ENCODE measurements at regions not wholly inside any gene's neighbourhood (a gene's known extent, or its start where the extent isn't known, plus 50 kb on each side); places are given as distances from the start of the nearest gene placed in this dataset.

DNA sequence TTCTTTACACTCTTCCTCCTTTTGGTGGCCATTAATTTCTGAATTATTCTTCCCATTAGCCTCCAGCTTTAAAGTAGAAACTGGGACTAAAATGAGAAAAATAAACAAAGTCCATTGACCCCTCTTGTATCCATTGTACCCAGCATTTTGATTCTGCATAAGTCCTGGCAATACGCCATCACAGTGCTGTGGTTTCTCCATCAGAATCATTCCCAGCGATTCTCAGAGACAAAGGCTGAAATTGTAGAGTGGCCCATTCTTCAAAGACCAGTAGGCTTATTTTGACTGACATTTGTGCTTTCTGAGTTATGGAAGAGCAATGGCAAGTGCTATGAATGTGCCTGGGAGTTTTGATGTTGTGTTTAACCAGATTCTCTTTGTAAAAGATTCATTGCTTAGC, 199.3 kb upstream of the GALNT5 start (continued):
- TF ChIP-seq PATZ1 (CRISPR knock-in tag; IDR thresholded peaks at IDR 0.05; ENCODE audit: borderline replicate concordance): no peak
- no peak for TF ChIP-seq CSDC2 (CRISPR knock-in tag; IDR thresholded peaks at IDR 0.05)
- no peak for TF ChIP-seq CREB5 (CRISPR knock-in tag; IDR thresholded peaks at IDR 0.05; ENCODE audit: low read depth)
- TF ChIP-seq ESRRG (CRISPR knock-in tag; IDR thresholded peaks at IDR 0.05): no peak
- no peak for TF ChIP-seq ZNF565 (CRISPR knock-in tag; conservative IDR thresholded peaks at IDR 0.05; ENCODE audit: low read depth)
- TF ChIP-seq PPARA (CRISPR knock-in tag; IDR thresholded peaks at IDR 0.05; ENCODE audit: borderline replicate concordance): no peak

- TF ChIP-seq TOX (CRISPR knock-in tag; IDR thresholded peaks at IDR 0.05; ENCODE audit: borderline replicate concordance) (no peak), PATZ1 (CRISPR knock-in tag; IDR thresholded peaks at IDR 0.05; ENCODE audit: borderline replicate concordance) (no peak), ZNF8 (CRISPR knock-in tag; IDR thresholded peaks at IDR 0.05) (no peak), ARNTL (CRISPR knock-in tag; IDR thresholded peaks at IDR 0.05; ENCODE audit: borderline replicate concordance, low read depth) (no peak), TCF4 (CRISPR knock-in tag; IDR thresholded peaks at IDR 0.05; ENCODE audit: borderline replicate concordance) (no peak), ZC3H10 (CRISPR knock-in tag; IDR thresholded peaks at IDR 0.05) (no peak), ISL1 (CRISPR knock-in tag; IDR thresholded peaks at IDR 0.05) (no peak), CSDC2 (CRISPR knock-in tag; IDR thresholded peaks at IDR 0.05) (no peak), OSR1 (CRISPR knock-in tag; IDR thresholded peaks at IDR 0.05) (no peak), ZFP3 (CRISPR knock-in tag; IDR thresholded peaks at IDR 0.05) (no peak), ZFP30 (CRISPR knock-in tag; IDR thresholded peaks at IDR 0.05) (no peak), ESRRG (CRISPR knock-in tag; IDR thresholded peaks at IDR 0.05) (no peak), RARB (CRISPR knock-in tag; IDR thresholded peaks at IDR 0.05) (no peak), SNAI2 (CRISPR knock-in tag; IDR thresholded peaks at IDR 0.05) (no peak), PPARA (CRISPR knock-in tag; IDR thresholded peaks at IDR 0.05; ENCODE audit: borderline replicate concordance) (no peak), ZNF70 (CRISPR knock-in tag; IDR thresholded peaks at IDR 0.05) (no peak), ZNF565 (CRISPR knock-in tag; conservative IDR thresholded peaks at IDR 0.05; ENCODE audit: low read depth) (no peak), BACH2 (CRISPR knock-in tag; IDR thresholded peaks at IDR 0.05; ENCODE audit: borderline replicate concordance) (no peak)
- TF ChIP-seq, protein P1, sequence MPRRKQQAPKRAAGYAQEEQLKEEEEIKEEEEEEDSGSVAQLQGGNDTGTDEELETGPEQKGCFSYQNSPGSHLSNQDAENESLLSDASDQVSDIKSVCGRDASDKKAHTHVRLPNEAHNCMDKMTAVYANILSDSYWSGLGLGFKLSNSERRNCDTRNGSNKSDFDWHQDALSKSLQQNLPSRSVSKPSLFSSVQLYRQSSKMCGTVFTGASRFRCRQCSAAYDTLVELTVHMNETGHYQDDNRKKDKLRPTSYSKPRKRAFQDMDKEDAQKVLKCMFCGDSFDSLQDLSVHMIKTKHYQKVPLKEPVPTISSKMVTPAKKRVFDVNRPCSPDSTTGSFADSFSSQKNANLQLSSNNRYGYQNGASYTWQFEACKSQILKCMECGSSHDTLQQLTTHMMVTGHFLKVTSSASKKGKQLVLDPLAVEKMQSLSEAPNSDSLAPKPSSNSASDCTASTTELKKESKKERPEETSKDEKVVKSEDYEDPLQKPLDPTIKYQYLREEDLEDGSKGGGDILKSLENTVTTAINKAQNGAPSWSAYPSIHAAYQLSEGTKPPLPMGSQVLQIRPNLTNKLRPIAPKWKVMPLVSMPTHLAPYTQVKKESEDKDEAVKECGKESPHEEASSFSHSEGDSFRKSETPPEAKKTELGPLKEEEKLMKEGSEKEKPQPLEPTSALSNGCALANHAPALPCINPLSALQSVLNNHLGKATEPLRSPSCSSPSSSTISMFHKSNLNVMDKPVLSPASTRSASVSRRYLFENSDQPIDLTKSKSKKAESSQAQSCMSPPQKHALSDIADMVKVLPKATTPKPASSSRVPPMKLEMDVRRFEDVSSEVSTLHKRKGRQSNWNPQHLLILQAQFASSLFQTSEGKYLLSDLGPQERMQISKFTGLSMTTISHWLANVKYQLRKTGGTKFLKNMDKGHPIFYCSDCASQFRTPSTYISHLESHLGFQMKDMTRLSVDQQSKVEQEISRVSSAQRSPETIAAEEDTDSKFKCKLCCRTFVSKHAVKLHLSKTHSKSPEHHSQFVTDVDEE (CRISPR knock-in tag; IDR thresholded peaks at IDR 0.05): no peak
- TF ChIP-seq, protein P2, sequence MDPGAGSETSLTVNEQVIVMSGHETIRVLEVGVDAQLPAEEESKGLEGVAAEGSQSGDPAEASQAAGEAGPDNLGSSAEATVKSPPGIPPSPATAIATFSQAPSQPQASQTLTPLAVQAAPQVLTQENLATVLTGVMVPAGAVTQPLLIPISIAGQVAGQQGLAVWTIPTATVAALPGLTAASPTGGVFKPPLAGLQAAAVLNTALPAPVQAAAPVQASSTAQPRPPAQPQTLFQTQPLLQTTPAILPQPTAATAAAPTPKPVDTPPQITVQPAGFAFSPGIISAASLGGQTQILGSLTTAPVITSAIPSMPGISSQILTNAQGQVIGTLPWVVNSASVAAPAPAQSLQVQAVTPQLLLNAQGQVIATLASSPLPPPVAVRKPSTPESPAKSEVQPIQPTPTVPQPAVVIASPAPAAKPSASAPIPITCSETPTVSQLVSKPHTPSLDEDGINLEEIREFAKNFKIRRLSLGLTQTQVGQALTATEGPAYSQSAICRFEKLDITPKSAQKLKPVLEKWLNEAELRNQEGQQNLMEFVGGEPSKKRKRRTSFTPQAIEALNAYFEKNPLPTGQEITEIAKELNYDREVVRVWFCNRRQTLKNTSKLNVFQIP (CRISPR knock-in tag; IDR thresholded peaks at IDR 0.05; ENCODE audit: borderline replicate concordance, low read depth): no peak
- no peak for ATAC-seq
Measured at GRCh38 chr2:157059036-157059435, 198.5 kb upstream of the GALNT5 start.

GRCh38 chr2:157061799-157062198, 195.7 kb upstream of the GALNT5 start:
- no peak for TF ChIP-seq CREB5 (CRISPR knock-in tag; IDR thresholded peaks at IDR 0.05; ENCODE audit: low read depth)
- no peak for TF ChIP-seq PATZ1 (CRISPR knock-in tag; IDR thresholded peaks at IDR 0.05; ENCODE audit: borderline replicate concordance)
- TF ChIP-seq ESRRG (CRISPR knock-in tag; IDR thresholded peaks at IDR 0.05): no peak
- TF ChIP-seq, protein P2 (CRISPR knock-in tag; IDR thresholded peaks at IDR 0.05; ENCODE audit: borderline replicate concordance, low read depth): no peak
- no peak for TF ChIP-seq SNAI2 (CRISPR knock-in tag; IDR thresholded peaks at IDR 0.05)
- no peak for TF ChIP-seq ZNF565 (CRISPR knock-in tag; conservative IDR thresholded peaks at IDR 0.05; ENCODE audit: low read depth)
- no peak for TF ChIP-seq PPARA (CRISPR knock-in tag; IDR thresholded peaks at IDR 0.05; ENCODE audit: borderline replicate concordance)
- TF ChIP-seq ZFP30 (CRISPR knock-in tag; IDR thresholded peaks at IDR 0.05): no peak
- TF ChIP-seq ZC3H10 (CRISPR knock-in tag; IDR thresholded peaks at IDR 0.05): no peak
- TF ChIP-seq GLIS3 (CRISPR knock-in tag; IDR thresholded peaks at IDR 0.05): no peak

More at GRCh38 chr2:157061799-157062198, 195.7 kb upstream of the GALNT5 start:
- no peak for ATAC-seq
